H9 (cell line): ENCODE measurements at regions not wholly inside any gene's neighbourhood (a gene's known extent, or its start where the extent isn't known, plus 50 kb on each side); places are given as distances from the start of the nearest gene placed in this dataset.

ENCODE experiments used
- DNase-seq: peaks from one replicate; pipeline ENCODE4 v3.0.0-alpha.2; 2017
- H2AFZ ChIP-seq: one replicate; pipeline ENCODE4 v1.6.1; 2013; ENCODE audit warnings: mild to moderate bottlenecking, low read length, control low read depth, moderate library complexity
- H2AK5ac ChIP-seq: 2 replicates; pipeline ENCODE4 v1.6.1; 2013; ENCODE audit warnings: low read length, control low read depth, mixed read lengths; ENCODE audit not compliant: insufficient read length
- H2BK120ac ChIP-seq: one replicate; pipeline ENCODE4 v1.6.1; 2013; ENCODE audit warnings: low read depth, mild to moderate bottlenecking, low read length, control low read depth, inconsistent platforms; ENCODE audit not compliant: poor library complexity, severe bottlenecking
- H2BK12ac ChIP-seq: 2 replicates; pipeline ENCODE4 v1.6.1; 2013; ENCODE audit warnings: low read length, control low read depth, mixed read lengths, low read depth; ENCODE audit not compliant: insufficient read length
- H2BK15ac ChIP-seq: 2 replicates; pipeline ENCODE4 v1.6.1; 2013; ENCODE audit warnings: low read depth, low read length, control low read depth
- H2BK20ac ChIP-seq: one replicate; pipeline ENCODE4 v1.6.1; 2013; ENCODE audit warnings: low read depth, mild to moderate bottlenecking, low read length, control low read depth, inconsistent platforms; ENCODE audit not compliant: poor library complexity, severe bottlenecking
- H2BK5ac ChIP-seq: 2 replicates; pipeline ENCODE4 v1.6.1; 2013; ENCODE audit warnings: low read length, control low read depth, mixed read lengths; ENCODE audit not compliant: insufficient read length
- H3K14ac ChIP-seq: 2 replicates; pipeline ENCODE4 v1.6.1; 2013; ENCODE audit warnings: low read length, control low read depth; ENCODE audit not compliant: insufficient read depth
- H3K18ac ChIP-seq: 2 replicates; pipeline ENCODE4 v1.6.1; 2013; ENCODE audit warnings: low read depth, mild to moderate bottlenecking, mixed read lengths, low read length, control low read depth; ENCODE audit not compliant: insufficient read length
- H3K23ac ChIP-seq: 2 replicates; pipeline ENCODE4 v1.6.1; 2013; ENCODE audit warnings: low read length, control low read depth, mixed read lengths, low read depth; ENCODE audit not compliant: insufficient read length
- H3K23me2 ChIP-seq: 2 replicates; pipeline ENCODE4 v1.6.1; 2013; ENCODE audit warnings: low read depth, mild to moderate bottlenecking, mixed read lengths, low read length, control low read depth; ENCODE audit not compliant: insufficient read length, poor library complexity, severe bottlenecking
- H3K27ac ChIP-seq: 2 replicates; pipeline ENCODE4 v1.5.1; 2013; ENCODE audit warnings: low read length, control low read depth, mixed read lengths, low read depth; ENCODE audit not compliant: insufficient read length
- H3K27me3 ChIP-seq: 2 replicates; pipeline ENCODE4 v1.6.1; 2013; ENCODE audit warnings: low read length, control low read depth, inconsistent platforms; ENCODE audit not compliant: insufficient read depth
- H3K4ac ChIP-seq: 2 replicates; pipeline ENCODE4 v1.6.1; 2013; ENCODE audit warnings: low read depth, mild to moderate bottlenecking, control low read depth, inconsistent platforms, low read length, moderate library complexity
- H3K4me1 ChIP-seq: 2 replicates; pipeline ENCODE4 v1.6.1; 2013; ENCODE audit warnings: low read length, control low read depth, inconsistent platforms; ENCODE audit not compliant: insufficient read depth
- H3K4me2 ChIP-seq: 2 replicates; pipeline ENCODE4 v1.6.1; 2013; ENCODE audit warnings: low read length, control low read depth, mixed read lengths; ENCODE audit not compliant: insufficient read length, insufficient read depth
- H3K56ac ChIP-seq: 2 replicates; pipeline ENCODE4 v1.6.1; 2013; ENCODE audit warnings: low read depth, mild to moderate bottlenecking, mixed read lengths, low read length, control low read depth; ENCODE audit not compliant: insufficient read length
- H3K79me1 ChIP-seq: 2 replicates; pipeline ENCODE4 v1.6.1; 2013; ENCODE audit warnings: low read depth, mild to moderate bottlenecking, moderate library complexity, low read length, control low read depth, inconsistent platforms; ENCODE audit not compliant: insufficient read depth, poor library complexity, severe bottlenecking
- H3K79me2 ChIP-seq: 2 replicates; pipeline ENCODE4 v1.6.1; 2013; ENCODE audit warnings: low read length, control low read depth, inconsistent platforms; ENCODE audit not compliant: insufficient read depth
- H3K9ac ChIP-seq: 2 replicates; pipeline ENCODE4 v1.6.1; 2013; ENCODE audit warnings: low read length, control low read depth, mixed read lengths; ENCODE audit not compliant: insufficient read length; ENCODE audit errors: extremely low read depth
- H3K9me3 ChIP-seq: one replicate; pipeline ENCODE4 v1.6.1; 2013; ENCODE audit warnings: low read depth, low read length, inconsistent platforms; ENCODE audit not compliant: control insufficient read depth
- H3T11ph ChIP-seq: one replicate; pipeline ENCODE4 v1.6.1; 2013; ENCODE audit warnings: mild to moderate bottlenecking, low read length, control low read depth, inconsistent platforms
- H4K20me1 ChIP-seq: one replicate; pipeline ENCODE4 v1.6.1; 2013; ENCODE audit not compliant: control insufficient read depth, insufficient read length, insufficient read depth
- H4K5ac ChIP-seq: 2 replicates; pipeline ENCODE4 v1.6.1; 2013; ENCODE audit warnings: low read depth, mild to moderate bottlenecking, mixed read lengths, low read length, control low read depth; ENCODE audit not compliant: insufficient read length
- H4K8ac ChIP-seq: replicated peaks from 2 replicates; pipeline ENCODE4 v1.6.1; 2013; ENCODE audit warnings: low read length, control low read depth, mixed read lengths, low read depth; ENCODE audit not compliant: insufficient read length
- H4K91ac ChIP-seq: 2 replicates; pipeline ENCODE4 v1.6.1; 2013; ENCODE audit warnings: low read depth, mild to moderate bottlenecking, moderate library complexity, mixed read lengths, low read length, control low read depth; ENCODE audit not compliant: insufficient read length
- H3K27ac Mint-ChIP-seq, 3 experiments: 2 replicates in 2 of 3; 3 replicates in 1 of 3; pipeline ENCODE4 v1.8.0; 2020 to 2021; ENCODE audit warnings: mixed read lengths in 3 of 3, mild to moderate bottlenecking in 1 of 3, moderate library complexity in 1 of 3
- H3K27me3 Mint-ChIP-seq: 2 replicates; pipeline ENCODE4 v1.8.0; 2021; ENCODE audit warnings: low read depth, mild to moderate bottlenecking, moderate library complexity, mixed read lengths
- H3K36me3 Mint-ChIP-seq, 3 experiments: 2 replicates in 2 of 3; 3 replicates in 1 of 3; pipeline ENCODE4 v1.8.0; 2020 to 2021; ENCODE audit warnings: low read depth in 3 of 3, mixed read lengths in 3 of 3; ENCODE audit not compliant: insufficient read depth in 1 of 3
- H3K4me1 Mint-ChIP-seq, 2 experiments: 2 replicates each; pipeline ENCODE4 v1.8.0; 2020; ENCODE audit warnings: mixed read lengths in 2 of 2
- H3K4me3 Mint-ChIP-seq, 2 experiments: 2 replicates in 1 of 2; 3 replicates in 1 of 2; pipeline ENCODE4 v1.8.0; 2020 to 2021; ENCODE audit warnings: mild to moderate bottlenecking in 2 of 2, mixed read lengths in 2 of 2, moderate library complexity in 1 of 2
- H3K9me3 Mint-ChIP-seq, 2 experiments: 2 replicates in 1 of 2; 3 replicates in 1 of 2; pipeline ENCODE4 v1.8.0; 2020; ENCODE audit warnings: mild to moderate bottlenecking in 2 of 2, mixed read lengths in 2 of 2, moderate library complexity in 1 of 2
- WGBS: extraction: QIAGEN DNeasy Blood & Tissue Kit; methylation state at CpG from one replicate; pipeline ENCODE4 v1.1.7; 2013; ENCODE audit warnings: missing lambda C conversion rate, low lambda C conversion rate, mixed read lengths; ENCODE audit not compliant: insufficient read length; ENCODE audit errors: extremely low coverage; 5-methylcytosine and 5-hydroxymethylcytosine counted together
- TF ChIP-seq, protein P1 (sequence below): fragments of 200-600 bp; sonication (generic); conservative IDR thresholded peaks from 3 replicates; pipeline ENCODE4 v1.8.0; 2021; ENCODE audit warnings: antibody characterized with exemption, mild to moderate bottlenecking

DNA sequence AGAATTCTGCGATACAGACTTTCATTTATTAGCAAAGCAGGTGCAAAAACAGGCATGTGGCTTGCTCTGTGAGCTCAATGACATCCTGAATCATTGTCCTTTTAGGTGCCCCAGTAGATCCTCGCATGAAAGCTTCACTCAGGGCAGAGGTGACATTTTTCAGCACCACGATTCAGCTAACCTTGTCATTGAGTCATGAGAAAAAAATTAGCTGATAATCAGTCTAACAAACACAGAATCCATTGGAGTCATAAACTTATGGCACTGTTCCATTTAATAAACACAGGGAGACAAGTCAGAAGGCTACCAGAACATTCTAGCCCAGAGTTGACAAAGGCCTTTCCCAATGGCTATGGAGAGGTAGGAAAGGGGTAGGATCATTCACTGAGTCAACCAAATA is 104.8 kb upstream of the RAD23B start:
- Histone ChIP-seq H3K4ac (no peak overlapping the region), H3K9me3 (no peaks in the 10 kb centered on the region), H3K79me1 (no peaks in the 10 kb centered on the region), H2BK15ac (no peak overlapping the region), H3K14ac (no peak overlapping the region), H3K23ac (no peak overlapping the region), H3K4me2 (no peak overlapping the region), H2BK12ac (no peak overlapping the region), H4K8ac (no peak overlapping the region), H3T11ph (no peak overlapping the region), H2BK20ac (no peak overlapping the region), H3K27ac (no peak overlapping the region), H4K20me1 (no peaks in the 10 kb centered on the region), H2AFZ (no peak overlapping the region), H2BK120ac (no peak overlapping the region), H3K9ac (no peak overlapping the region), H3K27me3 (no peaks in the 10 kb centered on the region), H4K91ac (no peak overlapping the region), H3K23me2 (no peaks in the 10 kb centered on the region), H3K56ac (no peak overlapping the region), H2AK5ac (no peak overlapping the region), H3K79me2 (no peaks in the 10 kb centered on the region), H4K5ac (no peak overlapping the region), H3K18ac (no peak overlapping the region), H3K4me1 (0 out of 2 replicates have a peak, but pooled peaks cover 3% of the 10 kb centered on the region), H2BK5ac (no peak overlapping the region)
- Mint-ChIP-seq H3K4me1 (peaks cover 15 to 19% of the 10 kb centered on the region in 2 experiments), H3K4me3 (no peak overlapping the region), H3K27me3 (no peaks in the 10 kb centered on the region; the same call in 1 of the 2 replicates), H3K36me3 (no peaks in the 10 kb centered on the region), H3K27ac (no peak overlapping the region), H3K9me3 (no peaks in the 10 kb centered on the region)
- DNase-seq = no peak
- TF ChIP-seq, protein P1, sequence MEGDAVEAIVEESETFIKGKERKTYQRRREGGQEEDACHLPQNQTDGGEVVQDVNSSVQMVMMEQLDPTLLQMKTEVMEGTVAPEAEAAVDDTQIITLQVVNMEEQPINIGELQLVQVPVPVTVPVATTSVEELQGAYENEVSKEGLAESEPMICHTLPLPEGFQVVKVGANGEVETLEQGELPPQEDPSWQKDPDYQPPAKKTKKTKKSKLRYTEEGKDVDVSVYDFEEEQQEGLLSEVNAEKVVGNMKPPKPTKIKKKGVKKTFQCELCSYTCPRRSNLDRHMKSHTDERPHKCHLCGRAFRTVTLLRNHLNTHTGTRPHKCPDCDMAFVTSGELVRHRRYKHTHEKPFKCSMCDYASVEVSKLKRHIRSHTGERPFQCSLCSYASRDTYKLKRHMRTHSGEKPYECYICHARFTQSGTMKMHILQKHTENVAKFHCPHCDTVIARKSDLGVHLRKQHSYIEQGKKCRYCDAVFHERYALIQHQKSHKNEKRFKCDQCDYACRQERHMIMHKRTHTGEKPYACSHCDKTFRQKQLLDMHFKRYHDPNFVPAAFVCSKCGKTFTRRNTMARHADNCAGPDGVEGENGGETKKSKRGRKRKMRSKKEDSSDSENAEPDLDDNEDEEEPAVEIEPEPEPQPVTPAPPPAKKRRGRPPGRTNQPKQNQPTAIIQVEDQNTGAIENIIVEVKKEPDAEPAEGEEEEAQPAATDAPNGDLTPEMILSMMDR = no peak
- WGBS = no CpG with 5 or more reads among the region's 3 CpGs
